Neural progenitor cell (in vitro differentiated cells): ENCODE measurements at regions not wholly inside any gene's neighbourhood (a gene's known extent, or its start where the extent isn't known, plus 50 kb on each side); places are given as distances from the start of the nearest gene placed in this dataset.
"Not testable (repeated sequence)": the region's sequence is repeated elsewhere in the genome, so short reads cannot be mapped to it uniquely, and the experiment has no call there.

Source experiments
- DNase-seq: peaks from one replicate; pipeline ENCODE4 v3.0.0-alpha.2; 2016; ENCODE audit warnings: low spot score
- H2AFZ ChIP-seq: fragments of 200-600 bp; sonication (generic); replicated peaks from 2 replicates; pipeline ENCODE4 v1.6.1; 2016; ENCODE audit warnings: antibody characterized with exemption
- H3F3A ChIP-seq: fragments of 200-600 bp; sonication (generic); 2 replicates; pipeline ENCODE4 v1.6.1; 2016; ENCODE audit warnings: antibody characterized with exemption, low read depth
- H3K27ac ChIP-seq: fragments of 200-600 bp; sonication (generic); 2 replicates; pipeline ENCODE4 v1.5.1; 2016; ENCODE audit warnings: mild to moderate bottlenecking
- H3K27me3 ChIP-seq: fragments of 200-600 bp; sonication (generic); 2 replicates; pipeline ENCODE4 v1.6.1; 2016; ENCODE audit warnings: mild to moderate bottlenecking, moderate library complexity
- H3K36me3 ChIP-seq: fragments of 200-600 bp; sonication (generic); 2 replicates; pipeline ENCODE4 v1.5.1; 2016
- H3K4me1 ChIP-seq: fragments of 200-600 bp; sonication (generic); 2 replicates; pipeline ENCODE4 v1.6.1; 2016; ENCODE audit warnings: mixed run types
- H3K4me2 ChIP-seq: fragments of 200-600 bp; sonication (generic); 2 replicates; pipeline ENCODE4 v1.6.1; 2016
- H3K4me3 ChIP-seq: fragments of 200-600 bp; sonication (generic); 2 replicates; pipeline ENCODE4 v1.5.1; 2016
- H3K79me2 ChIP-seq: fragments of 200-600 bp; sonication (generic); 2 replicates; pipeline ENCODE4 v1.6.1; 2016; ENCODE audit warnings: low read depth
- H3K9ac ChIP-seq: fragments of 200-600 bp; sonication (generic); 2 replicates; pipeline ENCODE4 v1.6.1; 2016
- H3K9me3 ChIP-seq: fragments of 200-600 bp; sonication (generic); 2 replicates; pipeline ENCODE4 v1.5.1; 2016; ENCODE audit warnings: low read depth
- H4K20me1 ChIP-seq: fragments of 200-600 bp; sonication (generic); 2 replicates; pipeline ENCODE4 v1.6.1; 2016; ENCODE audit warnings: low read depth
- H3K27ac Mint-ChIP-seq: 3 replicates; pipeline ENCODE4 v1.8.0; 2021; ENCODE audit warnings: mixed read lengths
- H3K27me3 Mint-ChIP-seq: 2 replicates; pipeline ENCODE4 v1.8.0; 2022; ENCODE audit warnings: low read depth, mild to moderate bottlenecking, inconsistent platforms, moderate library complexity, mixed read lengths; ENCODE audit not compliant: insufficient read depth
- H3K36me3 Mint-ChIP-seq: 3 replicates; pipeline ENCODE4 v1.8.0; 2021; ENCODE audit warnings: mixed read lengths
- H3K4me1 Mint-ChIP-seq: 3 replicates; pipeline ENCODE4 v1.8.0; 2021; ENCODE audit warnings: mixed read lengths
- H3K4me3 Mint-ChIP-seq: 3 replicates; pipeline ENCODE4 v1.8.0; 2021; ENCODE audit warnings: mild to moderate bottlenecking, moderate library complexity, mixed read lengths
- H3K9me3 Mint-ChIP-seq: 3 replicates; pipeline ENCODE4 v1.8.0; 2020; ENCODE audit warnings: mixed read lengths
- CTCF ChIP-seq: fragments of 200-600 bp; sonication (generic); IDR thresholded peaks from 2 replicates; pipeline ENCODE4 v1.5.1; 2017; ENCODE audit warnings: antibody characterized with exemption, mild to moderate bottlenecking
- EZH2 ChIP-seq: fragments of 200-600 bp; sonication (generic); IDR thresholded peaks from 2 replicates; pipeline ENCODE4 v1.6.1; 2017; ENCODE audit warnings: antibody characterized with exemption, mild to moderate bottlenecking, moderate library complexity
- EZH2phosphoT487 ChIP-seq: fragments of 200-600 bp; sonication (generic); IDR thresholded peaks from 2 replicates; pipeline ENCODE4 v1.6.1; 2017; ENCODE audit warnings: antibody characterized with exemption

- DNase-seq: no peak
- Histone ChIP-seq H4K20me1 (no peaks in the 10 kb centered on the region), H3K4me3 (no peak overlapping the region), H3K4me1 (no peaks in the 10 kb centered on the region), H3K27ac (no peak overlapping the region), H3F3A (no peaks in the 10 kb centered on the region), H3K79me2 (no peaks in the 10 kb centered on the region), H2AFZ (no peak overlapping the region), H3K9ac (no peak overlapping the region), H3K4me2 (no peak overlapping the region), H3K9me3 (no peaks in the 10 kb centered on the region), H3K36me3 (no peaks in the 10 kb centered on the region), H3K27me3 (no peaks in the 10 kb centered on the region)
- Mint-ChIP-seq H3K36me3 (no peaks in the 10 kb centered on the region), H3K27me3 (peaks cover 5% of the 10 kb centered on the region), H3K27ac (no peak overlapping the region), H3K4me1 (no peaks in the 10 kb centered on the region), H3K4me3 (no peak overlapping the region), H3K9me3 (peaks cover 9% of the 10 kb centered on the region)
- TF ChIP-seq EZH2: no peak
- no peak for TF ChIP-seq CTCF
- no peak for TF ChIP-seq EZH2phosphoT487
Measured at GRCh38 chr11:44475114-44475686, 90.3 kb upstream of the CD82 start.

- H3K4me2 ChIP-seq, H2AFZ ChIP-seq, H3K27me3 Mint-ChIP-seq, H3K4me1 Mint-ChIP-seq, H3K36me3 ChIP-seq, H3K27ac ChIP-seq, H3K27ac Mint-ChIP-seq, H4K20me1 ChIP-seq, H3K27me3 ChIP-seq, H3F3A ChIP-seq, H3K9ac ChIP-seq, H3K4me3 Mint-ChIP-seq, H3K4me3 ChIP-seq, DNase-seq, H3K79me2 ChIP-seq, H3K4me1 ChIP-seq, H3K36me3 Mint-ChIP-seq, H3K9me3 ChIP-seq: not testable (repeated sequence)
- H3K9me3 Mint-ChIP-seq: peaks cover 16% of the 10 kb centered on the region
Measured at GRCh38 chr11:44482338-44482737, 83.1 kb upstream of the CD82 start.

GRCh38 chr11:44483919-44484610, 81.4 kb upstream of the CD82 start:
- Histone ChIP-seq H3K9ac (no peak overlapping the region), H3F3A (no peaks in the 10 kb centered on the region), H3K36me3 (no peaks in the 10 kb centered on the region), H3K4me3 (no peak overlapping the region), H3K9me3 (no peaks in the 10 kb centered on the region), H3K27me3 (no peaks in the 10 kb centered on the region), H4K20me1 (no peaks in the 10 kb centered on the region), H2AFZ (peak overlapping the region; percentile 63), H3K4me1 (no peaks in the 10 kb centered on the region), H3K27ac (no peak overlapping the region), H3K4me2 (no peak overlapping the region), H3K79me2 (no peaks in the 10 kb centered on the region)
- peak; percentile 55 for TF ChIP-seq CTCF
- no peak for TF ChIP-seq EZH2
- no peak for TF ChIP-seq EZH2phosphoT487
- H3K36me3 Mint-ChIP-seq: peaks cover 2% of the 10 kb centered on the region
- H3K27me3 Mint-ChIP-seq: peaks cover 8% of the 10 kb centered on the region
- peaks cover 7% of the 10 kb centered on the region for H3K4me1 Mint-ChIP-seq
- H3K9me3 Mint-ChIP-seq: peaks cover 6% of the 10 kb centered on the region
- H3K4me3 Mint-ChIP-seq: peak overlapping the region; percentile 33
- H3K27ac Mint-ChIP-seq: no peak overlapping the region
- DNase-seq: peak; percentile 54

GRCh38 chr11:44488165-44488965, 77.1 kb upstream of the CD82 start:
- H3K4me3 Mint-ChIP-seq: no peak overlapping the region
- Histone ChIP-seq H3K4me1 (no peaks in the 10 kb centered on the region), H3K27me3 (no peaks in the 10 kb centered on the region), H3K9me3 (no peaks in the 10 kb centered on the region), H3K79me2 (no peaks in the 10 kb centered on the region), H3K4me2 (no peak overlapping the region), H4K20me1 (no peaks in the 10 kb centered on the region), H3K27ac (no peak overlapping the region), H3K9ac (no peak overlapping the region), H2AFZ (peak overlapping the region; percentile 42), H3K4me3 (no peak overlapping the region), H3K36me3 (no peaks in the 10 kb centered on the region), H3F3A (no peaks in the 10 kb centered on the region)
- no peak overlapping the region for H3K27ac Mint-ChIP-seq
- H3K27me3 Mint-ChIP-seq: peaks cover 11% of the 10 kb centered on the region
- DNase-seq: no peak
- TF ChIP-seq EZH2phosphoT487 (no peak), EZH2 (no peak), CTCF (no peak)
- H3K36me3 Mint-ChIP-seq: peaks cover 2% of the 10 kb centered on the region
- peaks cover 7% of the 10 kb centered on the region for H3K4me1 Mint-ChIP-seq
- H3K9me3 Mint-ChIP-seq: peaks cover 6% of the 10 kb centered on the region
